ENCODE measurements at regions not wholly inside any gene's neighbourhood (a gene's known extent, or its start where the extent isn't known, plus 50 kb on each side); places are given as distances from the start of the nearest gene placed in this dataset.

GRCh38 chr6:144811140-144811539 lies 526.0 kb downstream of the UTRN start:
- no peak for TF ChIP-seq EZH2phosphoT487 (IDR thresholded peaks at IDR 0.05; ENCODE audit: borderline replicate concordance, low read length)
- TF ChIP-seq CTCF (conservative IDR thresholded peaks at IDR 0.05; ENCODE audit: low read depth, low read length) = no peak
- TF ChIP-seq EZH2 (IDR thresholded peaks at IDR 0.05; ENCODE audit: low read length, unreplicated experiment) = no peak

All from PC-3 (cell line).